OCI-LY3 (cell line): ENCODE measurements at regions not wholly inside any gene's neighbourhood (a gene's known extent, or its start where the extent isn't known, plus 50 kb on each side); places are given as distances from the start of the nearest gene placed in this dataset.

Experiments used
- EZH2phosphoT487 ChIP-seq: fragments of 200-600 bp; shearing (Covaris generic); IDR thresholded peaks from 2 replicates; pipeline ENCODE4 v1.6.1; 2018; ENCODE audit warnings: antibody characterized with exemption, mixed run types, low read depth
- TF ChIP-seq, protein P1 (sequence below): fragments of 200-600, 300-600 bp; sonication (generic); IDR thresholded peaks from 2 replicates; pipeline ENCODE4 v1.5.1; 2014; ENCODE audit warnings: antibody characterized with exemption, low read length, low read depth

DNA sequence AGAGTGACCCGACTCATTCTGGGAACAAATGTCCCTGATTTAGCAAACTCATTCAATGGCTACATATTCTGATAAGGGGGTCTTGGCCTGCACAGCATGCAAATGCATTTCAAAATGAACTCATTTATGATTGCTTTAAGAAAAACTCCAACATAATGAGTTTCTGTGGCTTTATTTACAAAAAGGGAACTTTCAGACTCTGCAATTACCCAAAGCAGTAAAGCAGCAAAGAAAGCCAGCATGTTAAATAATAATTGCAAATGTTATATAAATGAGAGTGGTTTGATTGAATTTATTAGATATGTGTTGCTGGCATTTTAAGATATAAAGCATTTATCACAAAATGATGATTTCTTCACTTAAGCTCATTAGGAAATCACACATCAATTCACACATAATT is 295.7 kb downstream of the FBXW7 start:
- TF ChIP-seq EZH2phosphoT487: no peak
- TF ChIP-seq, protein P1, sequence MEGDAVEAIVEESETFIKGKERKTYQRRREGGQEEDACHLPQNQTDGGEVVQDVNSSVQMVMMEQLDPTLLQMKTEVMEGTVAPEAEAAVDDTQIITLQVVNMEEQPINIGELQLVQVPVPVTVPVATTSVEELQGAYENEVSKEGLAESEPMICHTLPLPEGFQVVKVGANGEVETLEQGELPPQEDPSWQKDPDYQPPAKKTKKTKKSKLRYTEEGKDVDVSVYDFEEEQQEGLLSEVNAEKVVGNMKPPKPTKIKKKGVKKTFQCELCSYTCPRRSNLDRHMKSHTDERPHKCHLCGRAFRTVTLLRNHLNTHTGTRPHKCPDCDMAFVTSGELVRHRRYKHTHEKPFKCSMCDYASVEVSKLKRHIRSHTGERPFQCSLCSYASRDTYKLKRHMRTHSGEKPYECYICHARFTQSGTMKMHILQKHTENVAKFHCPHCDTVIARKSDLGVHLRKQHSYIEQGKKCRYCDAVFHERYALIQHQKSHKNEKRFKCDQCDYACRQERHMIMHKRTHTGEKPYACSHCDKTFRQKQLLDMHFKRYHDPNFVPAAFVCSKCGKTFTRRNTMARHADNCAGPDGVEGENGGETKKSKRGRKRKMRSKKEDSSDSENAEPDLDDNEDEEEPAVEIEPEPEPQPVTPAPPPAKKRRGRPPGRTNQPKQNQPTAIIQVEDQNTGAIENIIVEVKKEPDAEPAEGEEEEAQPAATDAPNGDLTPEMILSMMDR: no peak
